ENCODE measurements at regions not wholly inside any gene's neighbourhood (a gene's known extent, or its start where the extent isn't known, plus 50 kb on each side); places are given as distances from the start of the nearest gene placed in this dataset.

GRCh38 chr17:63032142-63032541, 66.1 kb downstream of the TANC2 start:
- H3K9ac ChIP-seq (ENCODE audit: low read length) = no peak overlapping the region
- no peaks in the 10 kb centered on the region for H4K20me1 ChIP-seq (ENCODE audit: insufficient read depth)
- H3K79me2 ChIP-seq (replicated peaks; ENCODE audit: insufficient read depth, low read length) = peaks cover 6% of the 10 kb centered on the region
- H3K9me3 ChIP-seq (ENCODE audit: low read length) = no peaks in the 10 kb centered on the region
- H3K9me2 ChIP-seq (ENCODE audit: insufficient read depth, low read length) = no peaks in the 10 kb centered on the region
- no peak overlapping the region for H3K4me2 ChIP-seq (ENCODE audit: low read length)
- H2AFZ ChIP-seq (ENCODE audit: low read depth, low read length) = no peak overlapping the region
- H3F3A ChIP-seq (ENCODE audit: insufficient read depth, low read length, poor library complexity, severe bottlenecking) = no peaks in the 10 kb centered on the region
- no peak overlapping the region for H3K27ac ChIP-seq (ENCODE audit: low read length)
- H3K27me3 ChIP-seq (ENCODE audit: insufficient read depth, low read depth, low read length) = no peaks in the 10 kb centered on the region
- no peak for TF ChIP-seq POLR2AphosphoS5 (IDR thresholded peaks at IDR 0.05)
- no peak for TF ChIP-seq SMC3 (conservative IDR thresholded peaks at IDR 0.05; ENCODE audit: poor library complexity)
- TF ChIP-seq CTCF (IDR thresholded peaks at IDR 0.05; ENCODE audit: poor library complexity, severe bottlenecking) = no peak
- no peak for TF ChIP-seq EP300 (conservative IDR thresholded peaks at IDR 0.05; ENCODE audit: poor library complexity, severe bottlenecking)
- TF ChIP-seq TAF1 (IDR thresholded peaks at IDR 0.05; ENCODE audit: low read depth) = no peak
- no peak for TF ChIP-seq REST (IDR thresholded peaks at IDR 0.05; ENCODE audit: borderline replicate concordance)
- TF ChIP-seq EZH2 (IDR thresholded peaks at IDR 0.05; ENCODE audit: borderline replicate concordance, insufficient read depth, low read length, poor library complexity, severe bottlenecking) = no peak
- TF ChIP-seq RAD21 (conservative IDR thresholded peaks at IDR 0.05) = no peak
- TF ChIP-seq MXI1 (conservative IDR thresholded peaks at IDR 0.05; ENCODE audit: poor library complexity, severe bottlenecking) = no peak
- H3K4me3 ChIP-seq (ENCODE audit: low read length) = no peak overlapping the region
- H3K36me3 ChIP-seq (ENCODE audit: insufficient read depth, low read length) = no peaks in the 10 kb centered on the region

- H3K9me2 ChIP-seq (ENCODE audit: insufficient read depth, low read length) = no peaks in the 10 kb centered on the region
- no peaks in the 10 kb centered on the region for H3K9me3 ChIP-seq (ENCODE audit: low read length)
- H3K4me3 ChIP-seq (ENCODE audit: low read length) = no peak overlapping the region
- H2AFZ ChIP-seq (ENCODE audit: low read depth, low read length) = no peak overlapping the region
- TF ChIP-seq SMC3 (conservative IDR thresholded peaks at IDR 0.05; ENCODE audit: poor library complexity) (no peak), REST (IDR thresholded peaks at IDR 0.05; ENCODE audit: borderline replicate concordance) (no peak), RAD21 (conservative IDR thresholded peaks at IDR 0.05) (no peak), MXI1 (conservative IDR thresholded peaks at IDR 0.05; ENCODE audit: poor library complexity, severe bottlenecking) (no peak), TAF1 (IDR thresholded peaks at IDR 0.05; ENCODE audit: low read depth) (no peak), POLR2AphosphoS5 (IDR thresholded peaks at IDR 0.05) (no peak), EZH2 (IDR thresholded peaks at IDR 0.05; ENCODE audit: borderline replicate concordance, insufficient read depth, low read length, poor library complexity, severe bottlenecking) (no peak), CTCF (IDR thresholded peaks at IDR 0.05; ENCODE audit: poor library complexity, severe bottlenecking) (no peak), EP300 (conservative IDR thresholded peaks at IDR 0.05; ENCODE audit: poor library complexity, severe bottlenecking) (no peak)
- peaks cover 6% of the 10 kb centered on the region for H3K79me2 ChIP-seq (replicated peaks; ENCODE audit: insufficient read depth, low read length)
- no peaks in the 10 kb centered on the region for H4K20me1 ChIP-seq (ENCODE audit: insufficient read depth)
- no peak overlapping the region for H3K9ac ChIP-seq (ENCODE audit: low read length)
- no peaks in the 10 kb centered on the region for H3F3A ChIP-seq (ENCODE audit: insufficient read depth, low read length, poor library complexity, severe bottlenecking)
- H3K27me3 ChIP-seq (ENCODE audit: insufficient read depth, low read depth, low read length) = no peaks in the 10 kb centered on the region
- H3K36me3 ChIP-seq (ENCODE audit: insufficient read depth, low read length) = no peaks in the 10 kb centered on the region
- no peak overlapping the region for H3K4me2 ChIP-seq (ENCODE audit: low read length)
- no peak overlapping the region for H3K27ac ChIP-seq (ENCODE audit: low read length)
These were observed 67.1 kb downstream of the TANC2 start for GRCh38 chr17:63033142-63033541.
